Esophagus squamous epithelium (tissue), 4 donors: ENCODE measurements at regions not wholly inside any gene's neighbourhood (a gene's known extent, or its start where the extent isn't known, plus 50 kb on each side); places are given as distances from the start of the nearest gene placed in this dataset.

Source experiments
- CTCF ChIP-seq, 6 experiments: fragments of 450-650 bp in 4 of 6; fragments of 200-600 bp in 2 of 6; sonication (generic) in 2 of 6; IDR thresholded peaks; one replicate each; pipeline ENCODE4 v1.5.1; 2016 to 2019; ENCODE audit warnings: antibody characterized with exemption in 6 of 6, mild to moderate bottlenecking in 4 of 6, moderate library complexity in 4 of 6
- POLR2A ChIP-seq, 4 donors: fragments of 450-650 bp; IDR thresholded peaks; one replicate each; pipeline ENCODE4 v1.6.1; 2017; ENCODE audit warnings: antibody characterized with exemption in 4 of 4, mild to moderate bottlenecking in 4 of 4, moderate library complexity in 3 of 4

DNA sequence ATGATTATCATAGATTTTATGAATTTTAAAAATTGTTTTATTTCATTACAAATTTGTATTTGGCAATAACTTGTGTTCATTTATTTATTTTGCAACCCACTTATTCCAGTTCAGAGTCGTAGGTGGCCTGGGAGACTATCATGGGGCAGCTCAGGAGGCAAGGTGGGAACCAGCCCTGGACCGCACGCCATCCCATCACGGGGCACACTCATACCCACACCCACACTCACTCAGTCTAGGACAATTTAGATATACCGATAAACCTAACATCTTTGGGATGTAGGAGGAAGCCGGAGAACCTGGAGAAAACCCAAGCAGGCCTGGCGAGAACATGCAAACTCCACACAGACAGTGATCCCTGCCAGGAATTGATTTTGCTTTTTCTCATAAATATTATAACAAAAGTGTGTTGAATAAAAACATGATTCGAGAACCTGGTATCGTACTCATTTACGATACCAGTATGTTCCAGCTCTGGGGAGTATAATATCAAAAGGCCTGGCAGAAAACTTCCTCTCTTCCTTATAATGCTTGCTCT, 205.3 kb downstream of the NFKBIZ start:
- TF ChIP-seq CTCF (IDR thresholded peaks at IDR 0.05) (no peak), POLR2A (IDR thresholded peaks at IDR 0.05) (no peak)
